SJSA1 (cell line): ENCODE measurements at regions not wholly inside any gene's neighbourhood (a gene's known extent, or its start where the extent isn't known, plus 50 kb on each side); places are given as distances from the start of the nearest gene placed in this dataset.

ENCODE experiments used
- DNase-seq, 2 experiments: peaks; one replicate each; pipeline ENCODE4 v3.0.0-alpha.2; 2015 to 2020; ENCODE audit warnings: low spot score in 2 of 2, low read depth in 1 of 2
- H3K27ac ChIP-seq: fragments of 250-450 bp; sonication (Bioruptor Pico); 2 replicates; pipeline ENCODE4 v1.5.1; 2020; ENCODE audit warnings: mild to moderate bottlenecking, moderate library complexity
- H3K27me3 ChIP-seq: fragments of 250-450 bp; sonication (Bioruptor Pico); replicated peaks from 2 replicates; pipeline ENCODE4 v1.5.1; 2020; ENCODE audit warnings: mild to moderate bottlenecking, moderate library complexity
- H3K36me3 ChIP-seq: fragments of 250-450 bp; sonication (Bioruptor Pico); 2 replicates; pipeline ENCODE4 v1.5.1; 2020; ENCODE audit warnings: mild to moderate bottlenecking
- H3K4me1 ChIP-seq: fragments of 250-450 bp; sonication (Bioruptor Pico); replicated peaks from 2 replicates; pipeline ENCODE4 v1.6.1; 2021; ENCODE audit warnings: mild to moderate bottlenecking
- H3K4me3 ChIP-seq: fragments of 250-450 bp; sonication (Bioruptor Pico); 2 replicates; pipeline ENCODE4 v1.5.1; 2020; ENCODE audit warnings: mild to moderate bottlenecking
- H3K9me3 ChIP-seq: fragments of 250-450 bp; sonication (Bioruptor Pico); replicated peaks from 2 replicates; pipeline ENCODE4 v1.5.1; 2020; ENCODE audit warnings: mild to moderate bottlenecking

DNA sequence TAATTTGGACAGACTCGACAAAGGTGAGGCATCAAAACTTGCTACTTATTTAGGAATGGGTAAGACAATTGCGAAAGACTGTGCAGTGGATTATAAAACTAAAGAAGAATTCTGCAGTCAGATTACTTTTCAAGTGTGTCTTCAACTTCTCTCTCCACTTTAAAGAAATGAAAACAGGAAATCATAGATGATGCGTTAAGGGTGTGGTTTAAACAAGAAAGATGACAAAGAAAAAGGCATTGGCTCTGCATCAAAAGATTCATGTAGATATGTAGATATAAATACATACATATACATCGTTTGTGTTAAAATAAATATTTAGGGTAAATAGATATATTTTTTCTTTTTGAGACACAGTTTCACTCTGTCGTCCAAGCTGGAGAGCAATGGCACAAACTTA lies 74.6 kb upstream of the PARP11 start:
- DNase-seq: no peak
- H3K36me3 ChIP-seq: no peaks in the 10 kb centered on the region
- H3K4me3 ChIP-seq: no peak overlapping the region
- no peaks in the 10 kb centered on the region for H3K27me3 ChIP-seq
- H3K4me1 ChIP-seq: no peaks in the 10 kb centered on the region
- no peak overlapping the region for H3K27ac ChIP-seq
- H3K9me3 ChIP-seq: no peaks in the 10 kb centered on the region

DNA sequence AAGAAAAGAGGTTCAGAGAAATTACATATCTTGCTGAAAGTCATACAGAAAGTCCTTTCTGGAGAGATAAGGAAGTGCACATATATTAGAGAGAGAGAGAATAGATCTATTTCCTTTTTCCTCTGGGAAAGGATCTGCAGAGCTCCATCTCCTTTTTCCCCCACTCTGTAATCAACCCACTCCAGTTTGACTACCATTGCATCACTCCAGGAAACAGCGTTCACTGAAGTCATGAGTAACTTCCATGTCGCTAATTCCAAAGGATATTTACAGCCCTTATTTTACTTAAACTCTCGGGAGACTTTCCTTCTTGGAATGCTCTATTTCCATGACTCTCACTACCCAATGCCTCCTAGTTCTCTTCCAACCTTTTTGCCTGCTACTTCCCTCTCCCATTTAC lies 72.5 kb upstream of the PARP11 start:
- no peaks in the 10 kb centered on the region for H3K36me3 ChIP-seq
- H3K4me3 ChIP-seq: no peak overlapping the region
- no peaks in the 10 kb centered on the region for H3K9me3 ChIP-seq
- no peaks in the 10 kb centered on the region for H3K4me1 ChIP-seq
- DNase-seq: no peak
- H3K27ac ChIP-seq: no peak overlapping the region
- H3K27me3 ChIP-seq: no peaks in the 10 kb centered on the region

DNA sequence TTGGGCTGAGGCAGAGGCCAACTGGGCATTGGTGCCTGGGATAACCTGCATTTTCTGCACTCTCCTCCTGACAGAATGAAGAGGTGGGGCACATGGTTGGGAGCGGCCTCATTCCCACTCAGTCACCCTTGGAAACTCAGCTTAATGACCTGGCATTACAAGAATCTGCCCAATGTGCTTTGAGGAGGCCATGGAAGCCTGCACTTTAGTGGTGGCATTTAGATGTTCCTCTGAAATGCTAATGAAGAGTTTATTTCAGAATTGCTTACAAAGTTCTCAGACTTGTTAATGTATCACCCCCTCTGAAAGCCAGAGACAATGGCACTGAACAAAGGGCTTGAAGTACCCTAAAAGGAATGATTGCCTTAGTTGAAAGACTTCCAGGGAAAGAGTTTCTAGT lies 71.4 kb upstream of the PARP11 start:
- DNase-seq: no peak
- no peak overlapping the region for H3K27ac ChIP-seq

DNA sequence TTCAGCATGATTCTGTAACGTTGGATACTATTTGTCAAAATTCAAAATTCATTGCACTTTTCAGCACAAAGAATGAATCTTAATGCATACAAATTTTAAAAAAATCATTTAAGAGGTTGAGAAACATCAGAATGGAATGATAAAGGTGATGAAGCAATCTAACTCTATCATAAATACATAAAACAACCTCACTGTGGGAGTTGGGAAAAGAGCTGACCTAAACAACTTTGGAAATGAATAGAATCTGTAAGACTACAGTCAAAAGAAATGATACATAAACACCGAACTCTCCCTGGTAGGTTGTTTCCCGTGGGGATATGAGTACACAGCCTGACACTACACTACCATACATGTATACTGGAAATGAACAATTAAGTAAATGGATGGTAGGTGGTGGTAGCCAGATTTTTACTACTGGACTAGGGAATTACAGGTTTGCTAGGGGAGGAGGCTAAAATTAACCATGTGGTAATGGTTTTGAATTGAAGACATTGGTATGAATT lies 64.9 kb upstream of the PARP11 start:
- Histone ChIP-seq H3K9me3 (peaks cover 3% of the 10 kb centered on the region; the same call in 1 of the 2 replicates), H3K36me3 (no peaks in the 10 kb centered on the region), H3K4me1 (no peaks in the 10 kb centered on the region), H3K27ac (no peak overlapping the region), H3K4me3 (no peak overlapping the region), H3K27me3 (no peaks in the 10 kb centered on the region)
- peak in 1 of 2 experiments; percentile 0 for DNase-seq

More for the DNA sequence above, 71.4 kb upstream of the PARP11 start:
- no peak overlapping the region for H3K4me3 ChIP-seq
- no peaks in the 10 kb centered on the region for H3K27me3 ChIP-seq
- no peaks in the 10 kb centered on the region for H3K4me1 ChIP-seq
- H3K9me3 ChIP-seq: no peaks in the 10 kb centered on the region
- H3K36me3 ChIP-seq: no peaks in the 10 kb centered on the region

DNA sequence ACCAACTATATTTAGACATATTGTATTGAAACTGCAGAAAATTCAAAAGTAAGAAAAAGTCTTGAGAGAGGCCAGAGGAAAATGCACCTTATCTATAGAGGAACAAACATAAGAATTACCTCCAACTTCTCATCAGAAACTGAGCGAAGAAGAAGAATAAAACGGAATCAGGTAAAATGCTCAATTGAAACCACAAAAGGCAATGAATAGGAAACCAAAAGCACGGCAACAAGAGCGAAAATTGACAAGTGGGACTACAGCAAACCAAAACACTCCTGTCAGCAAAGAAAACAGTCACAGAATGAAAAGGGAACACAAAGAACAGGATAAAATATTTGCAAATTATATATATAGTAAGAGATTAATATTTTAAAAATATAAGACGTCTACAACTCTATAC lies 61.9 kb upstream of the PARP11 start:
- no peak for DNase-seq
- 0 out of 2 replicates have a peak, but pooled peaks cover 3% of the 10 kb centered on the region for H3K27me3 ChIP-seq
- H3K4me1 ChIP-seq: no peaks in the 10 kb centered on the region
- H3K4me3 ChIP-seq: no peak overlapping the region
- H3K36me3 ChIP-seq: no peaks in the 10 kb centered on the region
- H3K27ac ChIP-seq: no peak overlapping the region
- H3K9me3 ChIP-seq: peaks cover 3% of the 10 kb centered on the region; the same call in 1 of the 2 replicates

DNA sequence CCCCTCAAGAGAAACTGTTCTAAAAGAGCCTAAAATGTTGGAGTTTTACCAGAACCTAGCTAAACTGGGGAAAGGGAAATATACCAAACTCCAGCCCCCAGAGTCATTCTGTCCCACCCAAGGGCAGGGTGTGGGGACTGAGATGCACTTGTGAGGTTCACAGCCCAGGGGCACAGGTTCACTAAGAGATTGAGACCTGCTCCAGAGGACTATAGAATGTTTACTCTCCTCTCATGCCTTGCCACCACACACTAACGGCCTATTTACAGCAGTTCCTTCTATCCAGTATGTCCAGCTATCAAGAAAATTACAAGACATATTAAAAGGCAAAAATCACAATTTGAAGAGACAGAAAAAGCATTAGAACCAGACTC lies 60.6 kb upstream of the PARP11 start:
- Histone ChIP-seq H3K27me3 (0 out of 2 replicates have a peak, but pooled peaks cover 3% of the 10 kb centered on the region), H3K4me3 (no peak overlapping the region), H3K4me1 (no peaks in the 10 kb centered on the region), H3K9me3 (peaks cover 3% of the 10 kb centered on the region; the same call in 1 of the 2 replicates), H3K36me3 (no peaks in the 10 kb centered on the region), H3K27ac (no peak overlapping the region)
- DNase-seq: peak in 1 of 2 experiments; percentile 8

DNA sequence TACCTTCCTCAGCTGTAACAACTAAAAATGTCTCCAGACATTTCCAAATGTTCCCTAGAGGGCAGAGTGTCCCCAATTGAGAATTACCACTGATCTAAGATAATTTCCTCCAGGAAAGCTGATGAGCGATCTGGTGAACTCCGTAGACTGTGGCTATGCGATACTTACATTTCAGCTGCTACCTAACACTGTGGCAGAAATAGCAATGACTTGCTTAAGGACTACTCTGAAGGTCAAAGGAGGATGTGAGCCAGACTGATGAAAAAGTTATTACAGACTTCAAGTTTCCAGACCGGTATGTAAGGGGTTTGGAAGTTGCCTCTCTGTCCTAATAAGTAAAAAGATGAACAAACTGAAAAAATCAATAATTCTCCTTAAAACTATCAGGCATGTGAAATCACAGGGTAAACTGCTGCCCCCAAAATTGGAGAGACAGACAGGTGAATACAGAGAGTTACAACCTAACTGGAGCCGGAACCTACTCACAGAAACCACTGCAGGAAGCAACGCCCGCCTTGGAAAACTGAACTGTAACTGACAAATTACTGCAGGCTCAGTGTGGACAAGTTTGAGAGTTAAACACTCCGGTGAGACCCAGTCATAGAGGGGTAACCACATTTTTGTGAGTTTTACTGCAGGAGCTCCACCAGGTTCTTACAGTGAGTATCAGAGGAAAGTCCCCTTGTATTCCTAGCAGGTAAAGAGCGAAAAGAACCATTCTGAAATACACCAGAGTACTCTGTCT lies 60.0 kb upstream of the PARP11 start:
- Histone ChIP-seq H3K4me1 (no peaks in the 10 kb centered on the region), H3K4me3 (no peak overlapping the region), H3K9me3 (peaks cover 3% of the 10 kb centered on the region; the same call in 1 of the 2 replicates), H3K27me3 (0 out of 2 replicates have a peak, but pooled peaks cover 3% of the 10 kb centered on the region), H3K27ac (no peak overlapping the region), H3K36me3 (no peaks in the 10 kb centered on the region)
- peak in 1 of 2 experiments; percentile 8 for DNase-seq

DNA sequence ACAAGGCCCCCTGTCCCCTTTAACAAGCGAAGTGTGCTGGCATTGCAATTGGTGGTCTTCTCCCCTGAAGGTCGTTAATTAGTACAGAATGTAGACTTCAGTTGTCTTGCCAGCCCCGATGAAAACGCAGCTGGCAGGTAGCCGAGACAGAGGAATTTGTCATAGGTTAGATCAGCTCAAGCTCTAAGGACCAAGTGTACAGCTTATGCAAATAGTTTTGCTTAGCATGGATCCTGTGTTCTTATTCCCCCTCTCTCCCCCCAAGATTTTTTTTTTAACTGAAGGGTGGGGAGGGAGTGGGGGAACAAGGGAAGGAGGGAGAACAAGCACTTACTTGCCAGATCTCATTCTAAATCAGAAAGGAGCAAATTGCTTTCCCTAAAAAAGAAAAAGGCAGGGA lies 58.6 kb upstream of the PARP11 start:
- Histone ChIP-seq H3K36me3 (no peaks in the 10 kb centered on the region), H3K27ac (no peak overlapping the region), H3K4me1 (no peaks in the 10 kb centered on the region), H3K4me3 (no peak overlapping the region), H3K9me3 (peaks cover 3% of the 10 kb centered on the region; the same call in 1 of the 2 replicates), H3K27me3 (0 out of 2 replicates have a peak, but pooled peaks cover 3% of the 10 kb centered on the region)
- DNase-seq: no peak

DNA sequence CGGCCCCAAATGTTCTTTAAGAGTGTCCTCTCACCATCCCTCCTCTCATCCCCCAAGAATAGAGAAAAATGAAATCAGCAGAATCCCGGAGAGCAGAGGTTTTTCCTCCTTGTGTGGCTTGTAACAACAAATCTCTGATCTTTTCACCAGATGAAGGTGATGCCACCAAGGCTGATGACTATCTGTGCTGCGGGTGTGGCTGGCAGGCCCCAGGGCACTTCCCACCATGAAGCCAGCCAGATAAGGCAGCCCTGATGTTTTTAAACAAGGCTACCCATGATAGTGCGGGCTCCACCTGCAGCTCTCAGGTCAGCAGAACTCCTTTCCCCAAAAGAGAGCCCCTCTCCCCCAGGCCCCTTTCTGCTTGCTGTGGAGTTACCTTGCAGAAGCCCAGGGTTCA lies 58.0 kb upstream of the PARP11 start:
- no peak overlapping the region for H3K4me3 ChIP-seq
- no peaks in the 10 kb centered on the region for H3K4me1 ChIP-seq
- peaks cover 3% of the 10 kb centered on the region; the same call in 1 of the 2 replicates for H3K9me3 ChIP-seq
- no peak for DNase-seq
- no peak overlapping the region for H3K27ac ChIP-seq
- no peaks in the 10 kb centered on the region for H3K36me3 ChIP-seq
- H3K27me3 ChIP-seq: peaks cover 3% of the 10 kb centered on the region; the same call in 1 of the 2 replicates

DNA sequence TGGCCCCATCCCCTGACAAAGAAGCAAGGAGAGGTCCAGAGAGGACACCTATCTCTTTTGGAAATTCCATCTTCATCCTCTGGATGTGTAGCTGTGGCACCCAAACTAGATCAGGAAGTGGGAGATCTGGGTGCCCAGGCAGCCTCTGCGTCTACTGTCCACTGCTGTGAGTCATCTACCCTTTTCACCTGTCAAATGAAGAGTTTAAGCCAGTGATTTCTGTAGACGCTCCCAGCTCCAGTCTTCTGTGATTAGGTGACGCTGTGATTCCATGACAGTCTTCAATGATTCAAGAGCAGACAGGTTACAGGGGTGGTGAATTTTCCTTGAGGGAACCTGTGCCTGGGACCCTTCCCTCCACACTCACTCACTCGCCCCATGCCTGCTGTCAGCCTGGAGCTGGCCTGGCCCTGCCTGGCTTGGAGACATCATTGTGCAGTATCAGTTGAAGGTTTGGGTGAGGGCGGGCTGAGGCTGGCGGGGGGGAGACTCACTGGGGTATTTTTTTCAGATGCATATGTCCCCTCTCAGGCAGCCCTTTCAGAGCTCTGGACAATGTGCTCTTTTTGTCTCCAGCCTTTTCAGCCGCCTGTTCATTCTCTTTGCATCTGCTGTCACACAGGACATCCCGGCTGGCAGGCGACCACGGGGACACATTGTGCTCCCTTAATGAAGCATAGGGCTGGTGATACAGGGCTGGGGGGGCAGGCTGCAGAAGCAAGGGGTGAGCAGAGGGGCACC lies 56.8 kb upstream of the PARP11 start:
- Histone ChIP-seq H3K27ac (no peak overlapping the region), H3K4me3 (no peak overlapping the region), H3K36me3 (no peaks in the 10 kb centered on the region), H3K4me1 (no peaks in the 10 kb centered on the region), H3K27me3 (peaks cover 3% of the 10 kb centered on the region; the same call in 1 of the 2 replicates), H3K9me3 (no peaks in the 10 kb centered on the region; the same call in 1 of the 2 replicates)
- DNase-seq: no peak

DNA sequence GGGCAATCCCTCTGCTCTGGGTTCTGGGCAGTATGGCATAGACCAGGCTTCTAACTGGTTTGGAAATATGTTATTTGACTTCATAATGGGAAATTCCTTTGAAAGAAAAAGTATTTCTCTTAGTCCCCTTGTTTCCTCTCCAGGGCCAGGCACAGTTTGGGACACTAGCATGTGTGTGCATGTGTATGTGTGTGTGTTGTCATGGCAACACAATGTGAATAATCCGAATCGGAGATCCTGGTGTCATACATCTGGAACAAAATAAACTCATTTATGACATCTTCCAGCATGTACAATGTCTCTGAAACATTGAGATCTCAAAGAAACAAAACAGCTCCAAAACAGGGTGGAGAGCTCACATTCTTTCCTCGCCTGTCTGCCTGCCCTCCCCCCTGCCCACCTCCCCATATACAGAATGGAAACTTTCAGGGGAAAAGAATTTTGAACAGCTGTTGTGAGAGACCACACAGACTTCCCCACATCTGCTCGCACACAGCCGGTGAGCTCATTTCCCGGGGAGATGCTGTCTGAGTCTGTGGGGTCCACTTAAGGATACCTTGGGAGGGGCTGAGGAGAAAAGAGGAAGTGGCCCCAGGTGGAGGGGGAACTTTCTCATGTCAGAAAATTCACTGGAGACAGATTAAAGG lies 55.5 kb upstream of the PARP11 start:
- no peaks in the 10 kb centered on the region for H3K36me3 ChIP-seq
- peaks cover 3% of the 10 kb centered on the region; the same call in 1 of the 2 replicates for H3K27me3 ChIP-seq
- H3K9me3 ChIP-seq: no peaks in the 10 kb centered on the region; the same call in 1 of the 2 replicates
- no peak overlapping the region for H3K27ac ChIP-seq
- no peaks in the 10 kb centered on the region for H3K4me1 ChIP-seq
- DNase-seq: peak in 1 of 2 experiments; percentile 24
- H3K4me3 ChIP-seq: no peak overlapping the region

DNA sequence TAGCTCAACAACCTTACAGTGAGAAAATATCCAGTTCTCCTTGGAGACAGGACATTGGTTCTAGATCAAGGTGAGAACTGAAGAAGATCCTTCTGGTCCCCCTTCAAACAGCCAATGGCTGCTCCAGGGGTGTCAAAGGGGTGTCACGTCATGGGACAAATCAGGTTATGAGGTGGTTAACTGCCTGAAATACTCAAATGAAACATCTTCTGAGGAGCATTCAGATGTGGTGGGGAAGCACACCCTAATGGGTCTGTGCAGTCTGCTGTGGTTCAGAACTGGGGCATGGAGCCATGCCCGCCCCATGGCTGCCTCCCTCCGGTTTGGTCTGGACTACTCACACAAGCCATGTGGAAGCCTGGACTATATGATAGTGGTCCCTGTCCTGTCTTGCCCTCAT lies 52.4 kb upstream of the PARP11 start:
- Histone ChIP-seq H3K27ac (no peak overlapping the region), H3K4me3 (no peak overlapping the region), H3K9me3 (no peaks in the 10 kb centered on the region), H3K36me3 (no peaks in the 10 kb centered on the region), H3K27me3 (peaks cover 10% of the 10 kb centered on the region), H3K4me1 (no peaks in the 10 kb centered on the region)
- no peak for DNase-seq

DNA sequence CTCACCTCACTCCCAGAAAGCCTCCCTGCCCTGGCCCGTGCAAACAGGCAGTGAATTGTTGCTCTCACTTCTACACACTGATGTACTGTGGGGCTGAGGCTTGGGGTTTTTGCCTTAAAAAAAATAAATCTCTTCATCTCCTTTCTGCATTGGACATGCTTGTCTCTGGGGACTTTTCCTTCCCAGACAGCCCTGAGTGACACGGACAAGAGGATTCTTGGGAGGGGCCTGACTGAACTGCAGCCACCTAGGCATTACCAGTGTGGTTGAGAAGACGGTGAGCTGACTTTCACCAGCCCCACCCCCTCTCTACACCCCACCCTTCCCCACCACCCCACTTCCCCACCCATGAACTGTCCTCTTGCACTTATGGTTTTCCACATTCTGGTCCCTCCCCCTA lies 51.6 kb upstream of the PARP11 start:
- H3K4me1 ChIP-seq: no peaks in the 10 kb centered on the region
- no peak for DNase-seq
- H3K9me3 ChIP-seq: no peaks in the 10 kb centered on the region
- H3K27me3 ChIP-seq: peaks cover 19% of the 10 kb centered on the region
- no peak overlapping the region for H3K27ac ChIP-seq
- no peak overlapping the region for H3K4me3 ChIP-seq
- no peaks in the 10 kb centered on the region for H3K36me3 ChIP-seq
